Stimulated activated CD4-positive, alpha-beta T cell treated with anti-CD3 and anti-CD28 coated beads, Interleukin-2, amount 100 ng/mL, for 24 hours (primary cell): ENCODE measurements at regions not wholly inside any gene's neighbourhood (a gene's known extent, or its start where the extent isn't known, plus 50 kb on each side); places are given as distances from the start of the nearest gene placed in this dataset.
"Not testable (repeated sequence)": the region's sequence is repeated elsewhere in the genome, so short reads cannot be mapped to it uniquely, and the experiment has no call there.

Experiments
- DNase-seq, 2 donors: peaks; one replicate each; pipeline ENCODE4 v3.0.0-alpha.2; 2020

- no peak for DNase-seq
Measured at GRCh38 chr10:31188792-31189406, 130.1 kb upstream of the ZEB1 start.

GRCh38 chr10:31190488-31190887, 128.5 kb upstream of the ZEB1 start:
- DNase-seq, result no peak

GRCh38 chr10:31192475-31192874, 126.5 kb upstream of the ZEB1 start:
- no peak for DNase-seq

GRCh38 chr10:31194986-31195385, 124.0 kb upstream of the ZEB1 start:
- DNase-seq, result no peak

GRCh38 chr10:31197886-31198285, 121.1 kb upstream of the ZEB1 start:
- no peak for DNase-seq

GRCh38 chr10:31204090-31204489, 114.9 kb upstream of the ZEB1 start:
- no peak for DNase-seq

- DNase-seq, result no peak
Measured at GRCh38 chr10:31207636-31208035, 111.4 kb upstream of the ZEB1 start.

- DNase-seq, result no peak
Measured at GRCh38 chr10:31209478-31209877, 109.5 kb upstream of the ZEB1 start.

- DNase-seq, result no peak
Measured at GRCh38 chr10:31210190-31210589, 108.8 kb upstream of the ZEB1 start.

- no peak for DNase-seq
Measured at GRCh38 chr10:31213959-31214358, 105.1 kb upstream of the ZEB1 start.

- no peak for DNase-seq
Measured at GRCh38 chr10:31215052-31215451, 104.0 kb upstream of the ZEB1 start.

GRCh38 chr10:31219306-31219705, 99.7 kb upstream of the ZEB1 start:
- no peak for DNase-seq

GRCh38 chr10:31228780-31229179, 90.2 kb upstream of the ZEB1 start:
- DNase-seq, result not testable (repeated sequence)

GRCh38 chr10:31239961-31240360, 79.1 kb upstream of the ZEB1 start:
- no peak for DNase-seq

GRCh38 chr10:31242902-31243301, 76.1 kb upstream of the ZEB1 start:
- DNase-seq, result peak; percentile 58 to 68

- not testable (repeated sequence) for DNase-seq
Measured at GRCh38 chr10:31251118-31251517, 67.9 kb upstream of the ZEB1 start.

- no peak for DNase-seq
Measured at GRCh38 chr10:31253237-31253636, 65.8 kb upstream of the ZEB1 start.

- no peak for DNase-seq
Measured at GRCh38 chr10:31261511-31262311, 57.3 kb upstream of the ZEB1 start.

- no peak for DNase-seq
Measured at GRCh38 chr10:31262672-31263071, 56.3 kb upstream of the ZEB1 start.

- DNase-seq, result no peak
Measured at GRCh38 chr10:31263903-31264302, 55.1 kb upstream of the ZEB1 start.

- no peak for DNase-seq
Measured at GRCh38 chr10:31268444-31269303, 50.3 kb upstream of the ZEB1 start.
